H9 (cell line): ENCODE measurements at regions not wholly inside any gene's neighbourhood (a gene's known extent, or its start where the extent isn't known, plus 50 kb on each side); places are given as distances from the start of the nearest gene placed in this dataset.

ENCODE experiments used
- DNase-seq: peaks from one replicate; pipeline ENCODE4 v3.0.0-alpha.2; 2017
- H2AFZ ChIP-seq: one replicate; pipeline ENCODE4 v1.6.1; 2013; ENCODE audit warnings: mild to moderate bottlenecking, low read length, control low read depth, moderate library complexity
- H2AK5ac ChIP-seq: 2 replicates; pipeline ENCODE4 v1.6.1; 2013; ENCODE audit warnings: low read length, control low read depth, mixed read lengths; ENCODE audit not compliant: insufficient read length
- H2BK120ac ChIP-seq: one replicate; pipeline ENCODE4 v1.6.1; 2013; ENCODE audit warnings: low read depth, mild to moderate bottlenecking, low read length, control low read depth, inconsistent platforms; ENCODE audit not compliant: poor library complexity, severe bottlenecking
- H2BK12ac ChIP-seq: 2 replicates; pipeline ENCODE4 v1.6.1; 2013; ENCODE audit warnings: low read length, control low read depth, mixed read lengths, low read depth; ENCODE audit not compliant: insufficient read length
- H2BK15ac ChIP-seq: 2 replicates; pipeline ENCODE4 v1.6.1; 2013; ENCODE audit warnings: low read depth, low read length, control low read depth
- H2BK20ac ChIP-seq: one replicate; pipeline ENCODE4 v1.6.1; 2013; ENCODE audit warnings: low read depth, mild to moderate bottlenecking, low read length, control low read depth, inconsistent platforms; ENCODE audit not compliant: poor library complexity, severe bottlenecking
- H2BK5ac ChIP-seq: 2 replicates; pipeline ENCODE4 v1.6.1; 2013; ENCODE audit warnings: low read length, control low read depth, mixed read lengths; ENCODE audit not compliant: insufficient read length
- H3K14ac ChIP-seq: 2 replicates; pipeline ENCODE4 v1.6.1; 2013; ENCODE audit warnings: low read length, control low read depth; ENCODE audit not compliant: insufficient read depth
- H3K18ac ChIP-seq: 2 replicates; pipeline ENCODE4 v1.6.1; 2013; ENCODE audit warnings: low read depth, mild to moderate bottlenecking, mixed read lengths, low read length, control low read depth; ENCODE audit not compliant: insufficient read length
- H3K23ac ChIP-seq: 2 replicates; pipeline ENCODE4 v1.6.1; 2013; ENCODE audit warnings: low read length, control low read depth, mixed read lengths, low read depth; ENCODE audit not compliant: insufficient read length
- H3K23me2 ChIP-seq: 2 replicates; pipeline ENCODE4 v1.6.1; 2013; ENCODE audit warnings: low read depth, mild to moderate bottlenecking, mixed read lengths, low read length, control low read depth; ENCODE audit not compliant: insufficient read length, poor library complexity, severe bottlenecking
- H3K27ac ChIP-seq: 2 replicates; pipeline ENCODE4 v1.5.1; 2013; ENCODE audit warnings: low read length, control low read depth, mixed read lengths, low read depth; ENCODE audit not compliant: insufficient read length
- H3K27me3 ChIP-seq: 2 replicates; pipeline ENCODE4 v1.6.1; 2013; ENCODE audit warnings: low read length, control low read depth, inconsistent platforms; ENCODE audit not compliant: insufficient read depth
- H3K4ac ChIP-seq: 2 replicates; pipeline ENCODE4 v1.6.1; 2013; ENCODE audit warnings: low read depth, mild to moderate bottlenecking, control low read depth, inconsistent platforms, low read length, moderate library complexity
- H3K4me1 ChIP-seq: 2 replicates; pipeline ENCODE4 v1.6.1; 2013; ENCODE audit warnings: low read length, control low read depth, inconsistent platforms; ENCODE audit not compliant: insufficient read depth
- H3K4me2 ChIP-seq: 2 replicates; pipeline ENCODE4 v1.6.1; 2013; ENCODE audit warnings: low read length, control low read depth, mixed read lengths; ENCODE audit not compliant: insufficient read length, insufficient read depth
- H3K56ac ChIP-seq: 2 replicates; pipeline ENCODE4 v1.6.1; 2013; ENCODE audit warnings: low read depth, mild to moderate bottlenecking, mixed read lengths, low read length, control low read depth; ENCODE audit not compliant: insufficient read length
- H3K79me1 ChIP-seq: 2 replicates; pipeline ENCODE4 v1.6.1; 2013; ENCODE audit warnings: low read depth, mild to moderate bottlenecking, moderate library complexity, low read length, control low read depth, inconsistent platforms; ENCODE audit not compliant: insufficient read depth, poor library complexity, severe bottlenecking
- H3K79me2 ChIP-seq: 2 replicates; pipeline ENCODE4 v1.6.1; 2013; ENCODE audit warnings: low read length, control low read depth, inconsistent platforms; ENCODE audit not compliant: insufficient read depth
- H3K9ac ChIP-seq: 2 replicates; pipeline ENCODE4 v1.6.1; 2013; ENCODE audit warnings: low read length, control low read depth, mixed read lengths; ENCODE audit not compliant: insufficient read length; ENCODE audit errors: extremely low read depth
- H3K9me3 ChIP-seq: one replicate; pipeline ENCODE4 v1.6.1; 2013; ENCODE audit warnings: low read depth, low read length, inconsistent platforms; ENCODE audit not compliant: control insufficient read depth
- H3T11ph ChIP-seq: one replicate; pipeline ENCODE4 v1.6.1; 2013; ENCODE audit warnings: mild to moderate bottlenecking, low read length, control low read depth, inconsistent platforms
- H4K20me1 ChIP-seq: one replicate; pipeline ENCODE4 v1.6.1; 2013; ENCODE audit not compliant: control insufficient read depth, insufficient read length, insufficient read depth
- H4K5ac ChIP-seq: 2 replicates; pipeline ENCODE4 v1.6.1; 2013; ENCODE audit warnings: low read depth, mild to moderate bottlenecking, mixed read lengths, low read length, control low read depth; ENCODE audit not compliant: insufficient read length
- H4K8ac ChIP-seq: replicated peaks from 2 replicates; pipeline ENCODE4 v1.6.1; 2013; ENCODE audit warnings: low read length, control low read depth, mixed read lengths, low read depth; ENCODE audit not compliant: insufficient read length
- H4K91ac ChIP-seq: 2 replicates; pipeline ENCODE4 v1.6.1; 2013; ENCODE audit warnings: low read depth, mild to moderate bottlenecking, moderate library complexity, mixed read lengths, low read length, control low read depth; ENCODE audit not compliant: insufficient read length
- H3K27ac Mint-ChIP-seq, 3 experiments: 2 replicates in 2 of 3; 3 replicates in 1 of 3; pipeline ENCODE4 v1.8.0; 2020 to 2021; ENCODE audit warnings: mixed read lengths in 3 of 3, mild to moderate bottlenecking in 1 of 3, moderate library complexity in 1 of 3
- H3K27me3 Mint-ChIP-seq: 2 replicates; pipeline ENCODE4 v1.8.0; 2021; ENCODE audit warnings: low read depth, mild to moderate bottlenecking, moderate library complexity, mixed read lengths
- H3K36me3 Mint-ChIP-seq, 3 experiments: 2 replicates in 2 of 3; 3 replicates in 1 of 3; pipeline ENCODE4 v1.8.0; 2020 to 2021; ENCODE audit warnings: low read depth in 3 of 3, mixed read lengths in 3 of 3; ENCODE audit not compliant: insufficient read depth in 1 of 3
- H3K4me1 Mint-ChIP-seq, 2 experiments: 2 replicates each; pipeline ENCODE4 v1.8.0; 2020; ENCODE audit warnings: mixed read lengths in 2 of 2
- H3K4me3 Mint-ChIP-seq, 2 experiments: 2 replicates in 1 of 2; 3 replicates in 1 of 2; pipeline ENCODE4 v1.8.0; 2020 to 2021; ENCODE audit warnings: mild to moderate bottlenecking in 2 of 2, mixed read lengths in 2 of 2, moderate library complexity in 1 of 2
- H3K9me3 Mint-ChIP-seq, 2 experiments: 2 replicates in 1 of 2; 3 replicates in 1 of 2; pipeline ENCODE4 v1.8.0; 2020; ENCODE audit warnings: mild to moderate bottlenecking in 2 of 2, mixed read lengths in 2 of 2, moderate library complexity in 1 of 2
- WGBS: extraction: QIAGEN DNeasy Blood & Tissue Kit; methylation state at CpG from one replicate; pipeline ENCODE4 v1.1.7; 2013; ENCODE audit warnings: missing lambda C conversion rate, low lambda C conversion rate, mixed read lengths; ENCODE audit not compliant: insufficient read length; ENCODE audit errors: extremely low coverage; 5-methylcytosine and 5-hydroxymethylcytosine counted together
- TF ChIP-seq, protein P1 (sequence below): fragments of 200-600 bp; sonication (generic); conservative IDR thresholded peaks from 3 replicates; pipeline ENCODE4 v1.8.0; 2021; ENCODE audit warnings: antibody characterized with exemption, mild to moderate bottlenecking

DNA sequence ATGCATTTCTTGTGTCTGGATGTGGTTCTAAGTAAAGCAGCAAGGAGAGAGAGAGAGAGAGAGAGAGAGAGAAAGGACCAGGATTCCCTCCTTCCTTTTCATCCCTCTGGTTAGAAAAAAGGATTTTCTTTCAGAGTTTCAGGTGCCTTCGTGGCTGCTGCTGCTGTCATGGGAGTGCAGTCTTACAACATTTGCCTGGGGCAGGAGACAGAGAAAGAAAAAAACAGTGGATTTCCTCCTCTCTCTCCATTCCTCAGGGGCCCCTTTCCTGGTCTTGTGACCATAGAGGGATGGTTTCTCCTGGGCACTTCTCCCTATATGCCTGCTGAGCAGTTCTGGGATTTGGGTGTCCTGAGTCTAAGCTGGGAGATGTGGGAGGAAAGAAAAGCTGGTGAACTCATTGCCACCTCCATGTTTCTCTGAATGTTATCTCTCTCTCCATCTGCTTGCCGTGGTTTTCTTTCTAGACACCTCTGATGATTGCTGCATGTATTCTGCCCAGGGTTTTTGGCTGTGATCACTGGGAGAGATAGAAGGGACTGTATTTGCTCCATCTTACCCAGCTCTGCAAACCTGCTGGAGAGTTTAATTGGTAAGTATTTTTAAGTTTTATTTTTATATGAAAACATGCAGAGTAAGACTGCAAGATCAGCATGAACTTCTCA is 142.4 kb upstream of the RGMA start:
- H3K18ac ChIP-seq, result no peak overlapping the region
- no peaks in the 10 kb centered on the region; the same call in 1 of the 2 replicates for H3K4me1 ChIP-seq
- H3K79me2 ChIP-seq, result no peaks in the 10 kb centered on the region
- H2AFZ ChIP-seq, result no peak overlapping the region
- no peaks in the 10 kb centered on the region for H4K20me1 ChIP-seq
- H2AK5ac ChIP-seq, result no peak overlapping the region
- no peak overlapping the region for H2BK15ac ChIP-seq
- H3K9ac ChIP-seq, result no peak overlapping the region
- no peak overlapping the region for H3K23ac ChIP-seq
- H3K9me3 Mint-ChIP-seq, result peaks cover 6 to 14% of the 10 kb centered on the region in 2 experiments; a peak in 4 of 5 replicates
- H3K4me2 ChIP-seq, result no peak overlapping the region
- no peak overlapping the region for H3K4me3 Mint-ChIP-seq
- H2BK120ac ChIP-seq, result no peak overlapping the region
- H2BK5ac ChIP-seq, result no peak overlapping the region
- no peak overlapping the region for H3K14ac ChIP-seq
- peaks cover 13 to 15% of the 10 kb centered on the region in 2 experiments for H3K4me1 Mint-ChIP-seq
- no peaks in the 10 kb centered on the region for H3K79me1 ChIP-seq
- no peak overlapping the region for H4K91ac ChIP-seq
- H2BK20ac ChIP-seq, result no peak overlapping the region
- no peak overlapping the region for H3T11ph ChIP-seq
- TF ChIP-seq, protein P1, sequence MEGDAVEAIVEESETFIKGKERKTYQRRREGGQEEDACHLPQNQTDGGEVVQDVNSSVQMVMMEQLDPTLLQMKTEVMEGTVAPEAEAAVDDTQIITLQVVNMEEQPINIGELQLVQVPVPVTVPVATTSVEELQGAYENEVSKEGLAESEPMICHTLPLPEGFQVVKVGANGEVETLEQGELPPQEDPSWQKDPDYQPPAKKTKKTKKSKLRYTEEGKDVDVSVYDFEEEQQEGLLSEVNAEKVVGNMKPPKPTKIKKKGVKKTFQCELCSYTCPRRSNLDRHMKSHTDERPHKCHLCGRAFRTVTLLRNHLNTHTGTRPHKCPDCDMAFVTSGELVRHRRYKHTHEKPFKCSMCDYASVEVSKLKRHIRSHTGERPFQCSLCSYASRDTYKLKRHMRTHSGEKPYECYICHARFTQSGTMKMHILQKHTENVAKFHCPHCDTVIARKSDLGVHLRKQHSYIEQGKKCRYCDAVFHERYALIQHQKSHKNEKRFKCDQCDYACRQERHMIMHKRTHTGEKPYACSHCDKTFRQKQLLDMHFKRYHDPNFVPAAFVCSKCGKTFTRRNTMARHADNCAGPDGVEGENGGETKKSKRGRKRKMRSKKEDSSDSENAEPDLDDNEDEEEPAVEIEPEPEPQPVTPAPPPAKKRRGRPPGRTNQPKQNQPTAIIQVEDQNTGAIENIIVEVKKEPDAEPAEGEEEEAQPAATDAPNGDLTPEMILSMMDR, result no peak
- H3K36me3 Mint-ChIP-seq, result peaks cover 0 to 13% (median 0%) of the 10 kb centered on the region in 3 experiments; a peak in 3 of 7 replicates
- H3K27me3 ChIP-seq, result no peaks in the 10 kb centered on the region
- H3K27ac ChIP-seq, result no peak overlapping the region
- no peak overlapping the region for H4K8ac ChIP-seq
- no peak for DNase-seq
- peaks cover 31% of the 10 kb centered on the region for H3K27me3 Mint-ChIP-seq
- H3K4ac ChIP-seq, result no peak overlapping the region
- H3K56ac ChIP-seq, result no peak overlapping the region
- WGBS, result no CpG with 5 or more reads among the region's 2 CpGs
- H4K5ac ChIP-seq, result no peak overlapping the region
- no peaks in the 10 kb centered on the region for H3K23me2 ChIP-seq
- no peak overlapping the region for H2BK12ac ChIP-seq
- no peak overlapping the region for H3K27ac Mint-ChIP-seq
- H3K9me3 ChIP-seq, result no peaks in the 10 kb centered on the region
